BJ (cell line): ENCODE measurements at regions not wholly inside any gene's neighbourhood (a gene's known extent, or its start where the extent isn't known, plus 50 kb on each side); places are given as distances from the start of the nearest gene placed in this dataset.

Experiments
- CTCF ChIA-PET: fragments of 350-600 bp; formaldehyde crosslinking; extraction: SDS; loops from one replicate; lab custom pipeline; 2021; ENCODE audit warnings: antibody characterized with exemption, inconsistent platforms; lab: Yijun Ruan, JAX
- POLR2A ChIA-PET: fragments of 300-600 bp; sonication (Branson Sonifier 250); formaldehyde crosslinking; extraction: SDS; loops from one replicate; lab custom pipeline; 2021; ENCODE audit warnings: antibody characterized with exemption; lab: Charles Lee
- DNase-seq: peaks from one replicate; pipeline ENCODE4 v3.0.0-alpha.2; 2011; ENCODE audit warnings: low read depth
- H3K27me3 ChIP-seq: 2 replicates; pipeline ENCODE4 v1.6.0; 2011; ENCODE audit warnings: low read length; ENCODE audit not compliant: control insufficient read depth, insufficient read depth
- H3K36me3 ChIP-seq: 2 replicates; pipeline ENCODE4 v1.5.1; 2011; ENCODE audit warnings: low read length; ENCODE audit not compliant: control insufficient read depth, insufficient read depth
- H3K4me3 ChIP-seq: 2 replicates; pipeline ENCODE4 v1.5.1; 2011; ENCODE audit warnings: low read depth, mild to moderate bottlenecking, control low read depth, low read length
- TF ChIP-seq, protein P1 (sequence below): IDR thresholded peaks from 2 replicates; pipeline ENCODE4 v1.5.1; 2011; ENCODE audit warnings: low read depth, mild to moderate bottlenecking, control low read depth, inconsistent platforms, low read length, moderate library complexity; ENCODE audit not compliant: insufficient read depth

DNA sequence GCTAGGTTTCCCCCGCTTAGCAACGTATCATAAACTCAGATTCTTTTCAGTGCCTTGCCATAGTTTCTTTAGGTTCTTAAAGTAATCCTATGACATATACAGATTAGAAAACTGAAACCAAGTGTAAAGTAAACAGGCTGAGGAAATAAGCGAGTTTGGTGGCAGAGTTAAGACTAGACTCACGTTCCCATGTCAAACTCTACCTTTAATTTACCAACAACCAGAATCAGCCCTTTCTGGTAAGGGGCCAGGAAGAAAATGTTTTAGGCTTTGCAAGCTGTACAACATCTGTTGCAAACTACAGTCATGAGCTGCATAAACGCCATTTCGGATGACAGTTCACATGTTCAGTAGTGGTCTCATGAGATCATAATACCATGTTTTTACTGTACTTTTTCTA is 128.0 kb upstream of the PRICKLE2 start:
- H3K4me3 ChIP-seq, result no peak overlapping the region
- no peaks in the 10 kb centered on the region for H3K36me3 ChIP-seq
- ChIA-PET CTCF (no interaction called here), POLR2A (no interaction called here)
- TF ChIP-seq, protein P1, sequence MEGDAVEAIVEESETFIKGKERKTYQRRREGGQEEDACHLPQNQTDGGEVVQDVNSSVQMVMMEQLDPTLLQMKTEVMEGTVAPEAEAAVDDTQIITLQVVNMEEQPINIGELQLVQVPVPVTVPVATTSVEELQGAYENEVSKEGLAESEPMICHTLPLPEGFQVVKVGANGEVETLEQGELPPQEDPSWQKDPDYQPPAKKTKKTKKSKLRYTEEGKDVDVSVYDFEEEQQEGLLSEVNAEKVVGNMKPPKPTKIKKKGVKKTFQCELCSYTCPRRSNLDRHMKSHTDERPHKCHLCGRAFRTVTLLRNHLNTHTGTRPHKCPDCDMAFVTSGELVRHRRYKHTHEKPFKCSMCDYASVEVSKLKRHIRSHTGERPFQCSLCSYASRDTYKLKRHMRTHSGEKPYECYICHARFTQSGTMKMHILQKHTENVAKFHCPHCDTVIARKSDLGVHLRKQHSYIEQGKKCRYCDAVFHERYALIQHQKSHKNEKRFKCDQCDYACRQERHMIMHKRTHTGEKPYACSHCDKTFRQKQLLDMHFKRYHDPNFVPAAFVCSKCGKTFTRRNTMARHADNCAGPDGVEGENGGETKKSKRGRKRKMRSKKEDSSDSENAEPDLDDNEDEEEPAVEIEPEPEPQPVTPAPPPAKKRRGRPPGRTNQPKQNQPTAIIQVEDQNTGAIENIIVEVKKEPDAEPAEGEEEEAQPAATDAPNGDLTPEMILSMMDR, result no peak
- no peaks in the 10 kb centered on the region for H3K27me3 ChIP-seq
- DNase-seq, result no peak

- ChIA-PET CTCF (interaction anchor here (1.0 kb wide), 1 partner anchor 47 kb away, joined by 3 read pairs; no protein-coding TSS in a partner anchor), POLR2A (no interaction called here)
- no peak overlapping the region for H3K4me3 ChIP-seq
- H3K36me3 ChIP-seq, result no peaks in the 10 kb centered on the region
- TF ChIP-seq, protein P1, result no peak
- no peak for DNase-seq
- no peaks in the 10 kb centered on the region for H3K27me3 ChIP-seq
These were observed 127.3 kb upstream of the PRICKLE2 start for GRCh38 chr3:64352639-64352992.

- Histone ChIP-seq H3K4me3 (no peak overlapping the region), H3K27me3 (no peaks in the 10 kb centered on the region), H3K36me3 (no peaks in the 10 kb centered on the region)
- CTCF ChIA-PET, result interaction anchor here (1.0 kb wide), 1 partner anchor 48 kb away, joined by 3 read pairs; no protein-coding TSS in a partner anchor
- POLR2A ChIA-PET, result no interaction called here
- DNase-seq, result no peak
- TF ChIP-seq, protein P1, result no peak
These were observed 126.7 kb upstream of the PRICKLE2 start for GRCh38 chr3:64351713-64352638.

- Histone ChIP-seq H3K36me3 (no peaks in the 10 kb centered on the region), H3K4me3 (no peak overlapping the region), H3K27me3 (no peaks in the 10 kb centered on the region)
- CTCF ChIA-PET, result no interaction called here
- TF ChIP-seq, protein P1, result no peak
- DNase-seq, result no peak
- POLR2A ChIA-PET, result interaction anchor here (1.2 kb wide), 1 partner anchor 9 kb away, joined by 12 read pairs; no protein-coding TSS in a partner anchor
These were observed 124.3 kb upstream of the PRICKLE2 start for GRCh38 chr3:64349551-64349950.

- DNase-seq, result no peak
- CTCF ChIA-PET, result no interaction called here
- POLR2A ChIA-PET, result no interaction called here
- TF ChIP-seq, protein P1, result no peak
- H3K27me3 ChIP-seq, result no peaks in the 10 kb centered on the region
- H3K36me3 ChIP-seq, result no peaks in the 10 kb centered on the region
- H3K4me3 ChIP-seq, result no peak overlapping the region
These were observed 120.1 kb upstream of the PRICKLE2 start for GRCh38 chr3:64345371-64345770.
